Keratinocyte (primary cell): ENCODE measurements at regions not wholly inside any gene's neighbourhood (a gene's known extent, or its start where the extent isn't known, plus 50 kb on each side); places are given as distances from the start of the nearest gene placed in this dataset.

Experiments used
- DNase-seq: peaks from one replicate; pipeline ENCODE4 v3.0.0-alpha.2; 2011; ENCODE audit warnings: low read depth, missing footprints, low spot score
- FAIRE-seq: peaks from 2 replicates; lab custom pipeline; 2011; peaks lifted over from hg19 to GRCh38; lab: Jason Lieb, UNC
- H2AFZ ChIP-seq: 2 replicates; pipeline ENCODE4 v1.6.0; 2012; ENCODE audit warnings: low read length, control low read depth, inconsistent platforms; ENCODE audit not compliant: control insufficient read depth
- H3K27ac ChIP-seq: 2 replicates; pipeline ENCODE4 v1.5.1; 2011; ENCODE audit warnings: low read length; ENCODE audit not compliant: control insufficient read depth, insufficient read depth
- H3K27me3 ChIP-seq: 3 replicates; pipeline ENCODE4 v1.6.0; 2011; ENCODE audit warnings: low read length; ENCODE audit not compliant: control insufficient read depth, insufficient read depth; ENCODE audit errors: extremely low read depth
- H3K36me3 ChIP-seq, 2 experiments: 2 replicates in 1 of 2; 3 replicates in 1 of 2; pipeline ENCODE4 v1.5.1; 2011; ENCODE audit warnings: low read length in 2 of 2, mild to moderate bottlenecking in 1 of 2; ENCODE audit not compliant: control insufficient read depth in 2 of 2, insufficient read depth in 2 of 2; ENCODE audit errors: extremely low read depth in 1 of 2
- H3K4me1 ChIP-seq: 3 replicates; pipeline ENCODE4 v1.5.1; 2011; ENCODE audit warnings: low read length; ENCODE audit not compliant: control insufficient read depth, insufficient read depth; ENCODE audit errors: extremely low read depth
- H3K4me2 ChIP-seq: 3 replicates; pipeline ENCODE4 v1.6.0; 2011; ENCODE audit warnings: low read depth, low read length; ENCODE audit not compliant: control insufficient read depth, insufficient read depth; ENCODE audit errors: extremely low read depth
- H3K4me3 ChIP-seq, 3 experiments: fragments of 200-600 bp in 1 of 3; sonication (generic) in 1 of 3; 2 replicates in 2 of 3; 3 replicates in 1 of 3; pipeline ENCODE4 v1.5.1; 2011 to 2016; ENCODE audit warnings: low read length in 3 of 3, mild to moderate bottlenecking in 3 of 3, control low read depth in 2 of 3, inconsistent platforms in 1 of 3, low read depth in 1 of 3, mixed read lengths in 1 of 3, mixed run types in 1 of 3, moderate library complexity in 1 of 3; ENCODE audit not compliant: control insufficient read depth in 2 of 3, insufficient read depth in 2 of 3; ENCODE audit errors: extremely low read depth in 1 of 3
- H3K79me2 ChIP-seq: 2 replicates; pipeline ENCODE4 v1.6.0; 2012; ENCODE audit warnings: low read length; ENCODE audit not compliant: control insufficient read depth, insufficient read depth
- H3K9ac ChIP-seq: 3 replicates; pipeline ENCODE4 v1.6.0; 2011; ENCODE audit warnings: low read length; ENCODE audit not compliant: control insufficient read depth, insufficient read depth; ENCODE audit errors: extremely low read depth
- H3K9me1 ChIP-seq: 3 replicates; pipeline ENCODE4 v1.6.0; 2011; ENCODE audit warnings: low read length; ENCODE audit not compliant: control insufficient read depth, insufficient read depth; ENCODE audit errors: extremely low read depth
- H3K9me3 ChIP-seq: 2 replicates; pipeline ENCODE4 v1.5.1; 2012; ENCODE audit warnings: low read depth, low read length; ENCODE audit not compliant: control insufficient read depth
- H4K20me1 ChIP-seq: 3 replicates; pipeline ENCODE4 v1.6.0; 2011; ENCODE audit warnings: low read length; ENCODE audit not compliant: control insufficient read depth, insufficient read depth; ENCODE audit errors: extremely low read depth
- EZH2 ChIP-seq: IDR thresholded peaks from one replicate; pipeline ENCODE4 v1.6.1; 2012; ENCODE audit warnings: inconsistent platforms, mild to moderate bottlenecking, low read length, moderate library complexity
- dilution Hi-C: fragments of 300-500 bp; cut with MboI; formaldehyde crosslinking; loops from one replicate; pipeline ENCODE4 v1.7.0; 2020; ENCODE audit warnings: low sequenced_read_pairs; ENCODE audit not compliant: extremely low pct_ligation_motif_present
- TF ChIP-seq, protein P1 (sequence below), 3 experiments: IDR thresholded peaks in 1 of 3; conservative IDR thresholded peaks in 1 of 3; optimal IDR thresholded peaks in 1 of 3; 2 replicates in 2 of 3; 3 replicates in 1 of 3; pipeline versions ENCODE3 to v1.5.1; 2011; ENCODE audit warnings: low read length in 3 of 3, mild to moderate bottlenecking in 3 of 3, moderate library complexity in 2 of 3, control low read depth in 1 of 3, inconsistent platforms in 1 of 3; ENCODE audit not compliant: insufficient read depth in 2 of 3; ENCODE audit errors: extremely low read depth in 1 of 3

DNA sequence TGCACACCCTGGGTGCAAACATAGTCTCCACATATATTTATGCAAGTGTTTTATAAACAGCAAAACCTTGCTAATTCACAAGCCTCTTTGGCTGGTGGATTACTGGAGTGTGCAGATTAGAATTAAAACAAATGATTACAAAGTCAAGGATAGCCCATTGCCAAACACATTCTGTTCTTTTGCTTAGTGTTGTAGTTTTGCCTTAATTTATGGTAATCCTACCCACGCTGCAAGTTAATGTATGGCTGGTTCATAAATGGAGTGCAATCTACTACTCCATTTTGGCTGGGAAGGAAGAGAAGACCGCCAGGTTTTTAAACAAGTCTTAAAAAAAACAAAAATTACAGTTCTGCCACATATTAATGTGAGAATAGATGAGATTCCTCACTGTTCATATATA is 883.1 kb upstream of the KLHL29 start:
- dilution Hi-C loops, result no loop called here
- H3K4me2 ChIP-seq, result no peak overlapping the region
- no peaks in the 10 kb centered on the region for H3K36me3 ChIP-seq
- H3K4me3 ChIP-seq, result no peak overlapping the region
- FAIRE-seq (no peak), DNase-seq (no peak)
- H2AFZ ChIP-seq, result no peak overlapping the region
- H3K9ac ChIP-seq, result no peak overlapping the region
- H3K27ac ChIP-seq, result no peak overlapping the region
- H3K79me2 ChIP-seq, result no peaks in the 10 kb centered on the region
- H4K20me1 ChIP-seq, result no peaks in the 10 kb centered on the region
- H3K9me1 ChIP-seq, result no peaks in the 10 kb centered on the region
- no peaks in the 10 kb centered on the region for H3K27me3 ChIP-seq
- H3K9me3 ChIP-seq, result no peaks in the 10 kb centered on the region
- no peaks in the 10 kb centered on the region for H3K4me1 ChIP-seq
- TF ChIP-seq, protein P1, sequence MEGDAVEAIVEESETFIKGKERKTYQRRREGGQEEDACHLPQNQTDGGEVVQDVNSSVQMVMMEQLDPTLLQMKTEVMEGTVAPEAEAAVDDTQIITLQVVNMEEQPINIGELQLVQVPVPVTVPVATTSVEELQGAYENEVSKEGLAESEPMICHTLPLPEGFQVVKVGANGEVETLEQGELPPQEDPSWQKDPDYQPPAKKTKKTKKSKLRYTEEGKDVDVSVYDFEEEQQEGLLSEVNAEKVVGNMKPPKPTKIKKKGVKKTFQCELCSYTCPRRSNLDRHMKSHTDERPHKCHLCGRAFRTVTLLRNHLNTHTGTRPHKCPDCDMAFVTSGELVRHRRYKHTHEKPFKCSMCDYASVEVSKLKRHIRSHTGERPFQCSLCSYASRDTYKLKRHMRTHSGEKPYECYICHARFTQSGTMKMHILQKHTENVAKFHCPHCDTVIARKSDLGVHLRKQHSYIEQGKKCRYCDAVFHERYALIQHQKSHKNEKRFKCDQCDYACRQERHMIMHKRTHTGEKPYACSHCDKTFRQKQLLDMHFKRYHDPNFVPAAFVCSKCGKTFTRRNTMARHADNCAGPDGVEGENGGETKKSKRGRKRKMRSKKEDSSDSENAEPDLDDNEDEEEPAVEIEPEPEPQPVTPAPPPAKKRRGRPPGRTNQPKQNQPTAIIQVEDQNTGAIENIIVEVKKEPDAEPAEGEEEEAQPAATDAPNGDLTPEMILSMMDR (optimal IDR thresholded peaks at IDR 0.05 in 1 of 3, IDR thresholded peaks at IDR 0.05 in 1 of 3, conservative IDR thresholded peaks at IDR 0.05 in 1 of 3; ENCODE audit: extremely low read depth in 1 of 3, insufficient read depth in 2 of 3, low read length in 3 of 3), result no peak

- no peak for TF ChIP-seq EZH2
- TF ChIP-seq, protein P1 (optimal IDR thresholded peaks at IDR 0.05 in 1 of 3, IDR thresholded peaks at IDR 0.05 in 1 of 3, conservative IDR thresholded peaks at IDR 0.05 in 1 of 3; ENCODE audit: extremely low read depth in 1 of 3, insufficient read depth in 2 of 3, low read length in 3 of 3), result no peak
- Histone ChIP-seq H3K4me1 (no peaks in the 10 kb centered on the region), H3K27me3 (no peaks in the 10 kb centered on the region), H3K9me3 (no peaks in the 10 kb centered on the region), H3K36me3 (no peaks in the 10 kb centered on the region), H4K20me1 (no peaks in the 10 kb centered on the region), H3K79me2 (no peaks in the 10 kb centered on the region), H3K4me2 (no peak overlapping the region), H3K27ac (no peak overlapping the region), H3K9ac (no peak overlapping the region), H2AFZ (no peak overlapping the region), H3K4me3 (no peak overlapping the region), H3K9me1 (no peaks in the 10 kb centered on the region)
- dilution Hi-C loops, result no loop called here
- DNase-seq (no peak), FAIRE-seq (no peak)
These were observed 871.4 kb upstream of the KLHL29 start for GRCh38 chr2:22513563-22513962.
